22Rv1 (cell line): ENCODE measurements at regions not wholly inside any gene's neighbourhood (a gene's known extent, or its start where the extent isn't known, plus 50 kb on each side); places are given as distances from the start of the nearest gene placed in this dataset.

Experiments used
- H3K27ac ChIP-seq: fragments of 450-650 bp; 2 replicates; pipeline ENCODE4 v1.5.1; 2017
- ZFX ChIP-seq: fragments of 450-650 bp; IDR thresholded peaks from 2 replicates; pipeline ENCODE4 v1.6.1; 2017; ENCODE audit warnings: antibody characterized with exemption, borderline replicate concordance
- TF ChIP-seq, protein P1 (sequence below): fragments of 450-650 bp; IDR thresholded peaks from 2 replicates; pipeline ENCODE4 v1.5.1; 2017; ENCODE audit warnings: mild to moderate bottlenecking

DNA sequence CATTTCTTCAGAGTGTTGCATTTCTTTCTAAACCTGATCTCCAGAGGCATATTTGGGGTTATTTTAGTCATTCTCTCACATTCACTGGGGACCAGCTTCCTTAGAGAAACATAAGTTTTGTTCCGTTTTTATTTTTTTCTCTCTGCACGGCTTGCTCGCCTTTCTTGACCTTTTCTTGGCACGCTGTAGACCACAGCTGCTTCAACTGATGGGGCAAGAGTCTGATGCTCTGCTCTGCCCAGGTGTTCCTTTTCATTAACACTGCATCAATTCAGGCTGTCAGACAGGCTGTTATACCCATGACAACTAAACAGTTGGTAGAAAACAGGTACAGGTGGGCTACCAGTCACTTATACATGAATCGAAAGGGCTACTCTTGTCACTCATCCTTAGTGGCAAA is 682.2 kb upstream of the DIAPH2 start:
- H3K27ac ChIP-seq, result no peak overlapping the region
- TF ChIP-seq, protein P1, sequence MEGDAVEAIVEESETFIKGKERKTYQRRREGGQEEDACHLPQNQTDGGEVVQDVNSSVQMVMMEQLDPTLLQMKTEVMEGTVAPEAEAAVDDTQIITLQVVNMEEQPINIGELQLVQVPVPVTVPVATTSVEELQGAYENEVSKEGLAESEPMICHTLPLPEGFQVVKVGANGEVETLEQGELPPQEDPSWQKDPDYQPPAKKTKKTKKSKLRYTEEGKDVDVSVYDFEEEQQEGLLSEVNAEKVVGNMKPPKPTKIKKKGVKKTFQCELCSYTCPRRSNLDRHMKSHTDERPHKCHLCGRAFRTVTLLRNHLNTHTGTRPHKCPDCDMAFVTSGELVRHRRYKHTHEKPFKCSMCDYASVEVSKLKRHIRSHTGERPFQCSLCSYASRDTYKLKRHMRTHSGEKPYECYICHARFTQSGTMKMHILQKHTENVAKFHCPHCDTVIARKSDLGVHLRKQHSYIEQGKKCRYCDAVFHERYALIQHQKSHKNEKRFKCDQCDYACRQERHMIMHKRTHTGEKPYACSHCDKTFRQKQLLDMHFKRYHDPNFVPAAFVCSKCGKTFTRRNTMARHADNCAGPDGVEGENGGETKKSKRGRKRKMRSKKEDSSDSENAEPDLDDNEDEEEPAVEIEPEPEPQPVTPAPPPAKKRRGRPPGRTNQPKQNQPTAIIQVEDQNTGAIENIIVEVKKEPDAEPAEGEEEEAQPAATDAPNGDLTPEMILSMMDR, result no peak
- no peak for TF ChIP-seq ZFX

- TF ChIP-seq ZFX, result no peak
- TF ChIP-seq, protein P1, result no peak
- H3K27ac ChIP-seq, result no peak overlapping the region
These were observed 680.3 kb upstream of the DIAPH2 start for GRCh38 chrX:96004386-96004785.

DNA sequence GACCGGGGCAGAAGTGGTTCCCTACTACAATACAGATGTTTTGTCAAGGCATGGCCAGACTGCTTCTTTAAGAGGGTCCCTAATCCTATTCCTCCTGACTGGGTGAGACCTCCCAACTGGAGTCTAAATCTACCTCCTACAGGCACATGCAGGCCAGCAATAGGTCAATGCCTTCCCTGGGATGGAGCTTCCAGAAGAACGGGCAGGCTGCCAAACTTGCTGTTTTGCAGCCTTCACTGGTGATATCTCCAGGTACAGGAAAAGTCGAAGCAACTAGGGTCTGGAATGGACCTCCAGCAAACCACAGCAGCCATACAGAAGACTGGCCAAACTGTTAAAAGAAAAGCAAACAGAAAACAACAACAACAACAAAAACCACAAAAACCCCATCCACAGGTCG is 678.4 kb upstream of the DIAPH2 start:
- no peak for TF ChIP-seq ZFX
- H3K27ac ChIP-seq, result no peak overlapping the region

DNA sequence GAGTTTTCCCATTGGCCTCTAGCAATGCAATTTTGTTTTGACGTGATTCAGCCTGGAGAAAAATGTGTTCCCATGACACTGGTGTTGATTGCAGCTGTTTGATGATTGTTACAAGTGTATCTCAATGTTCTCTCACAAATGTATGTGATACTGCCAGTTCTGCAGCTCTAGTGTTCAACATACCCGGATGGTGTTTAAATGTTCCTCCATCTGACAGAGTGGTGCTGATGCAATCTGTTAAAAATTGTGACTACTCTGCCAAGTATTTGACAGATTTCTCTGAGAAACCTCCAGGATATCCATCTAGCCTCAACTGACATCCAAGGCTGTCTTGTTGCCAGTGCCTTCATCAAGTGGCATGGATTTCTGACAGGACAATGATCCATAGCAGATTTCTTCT is 657.2 kb upstream of the DIAPH2 start:
- TF ChIP-seq, protein P1, result no peak
- TF ChIP-seq ZFX, result no peak
- no peak overlapping the region for H3K27ac ChIP-seq

DNA sequence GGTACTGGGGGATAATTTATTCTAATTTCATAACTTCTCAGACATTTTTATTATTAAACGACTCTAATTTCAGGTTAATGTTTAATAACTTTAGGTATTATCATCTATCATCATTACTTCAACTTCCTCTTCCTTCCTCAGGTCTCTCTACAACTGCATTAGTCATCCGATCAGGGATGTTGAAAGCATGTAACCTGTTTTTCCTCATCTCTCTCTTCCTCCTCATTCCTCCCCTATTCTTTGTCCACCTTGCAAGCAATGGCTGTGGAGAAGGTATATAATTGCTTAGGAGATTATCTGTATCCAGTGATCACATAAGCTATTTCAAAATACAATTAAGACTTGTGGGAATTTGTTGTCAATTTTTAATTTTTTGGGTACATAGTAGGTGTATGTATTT is 632.6 kb upstream of the DIAPH2 start:
- TF ChIP-seq, protein P1, result no peak
- TF ChIP-seq ZFX, result no peak
- no peak overlapping the region for H3K27ac ChIP-seq

DNA sequence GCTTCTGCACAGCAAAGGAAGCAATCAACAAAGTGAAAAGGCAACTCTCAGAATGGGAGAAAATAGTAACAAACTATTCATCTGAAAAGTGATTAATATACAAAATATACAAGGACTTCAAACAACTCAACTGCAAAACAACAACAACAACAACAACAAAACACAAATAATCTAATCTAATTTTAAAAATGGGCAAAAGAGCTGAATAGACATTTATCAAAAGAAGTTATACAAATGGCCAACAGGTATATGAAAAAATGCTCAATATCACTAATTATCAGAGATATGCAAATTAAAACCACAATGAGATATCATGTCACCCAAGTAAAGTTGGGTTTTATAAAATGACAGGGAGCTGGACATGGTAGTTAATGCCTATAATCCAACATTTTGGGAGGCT is 602.8 kb upstream of the DIAPH2 start:
- no peak for TF ChIP-seq ZFX
- TF ChIP-seq, protein P1, result no peak
- H3K27ac ChIP-seq, result no peak overlapping the region

GRCh38 chrX:96094616-96095015 is 590.0 kb upstream of the DIAPH2 start:
- TF ChIP-seq, protein P1, result no peak
- no peak for TF ChIP-seq ZFX
- no peak overlapping the region for H3K27ac ChIP-seq

GRCh38 chrX:96098471-96098870 is 586.2 kb upstream of the DIAPH2 start:
- TF ChIP-seq, protein P1, result no peak
- no peak for TF ChIP-seq ZFX
- no peak overlapping the region for H3K27ac ChIP-seq
